ENCODE measurements at regions not wholly inside any gene's neighbourhood (a gene's known extent, or its start where the extent isn't known, plus 50 kb on each side); places are given as distances from the start of the nearest gene placed in this dataset.

- TF ChIP-seq, protein P1, sequence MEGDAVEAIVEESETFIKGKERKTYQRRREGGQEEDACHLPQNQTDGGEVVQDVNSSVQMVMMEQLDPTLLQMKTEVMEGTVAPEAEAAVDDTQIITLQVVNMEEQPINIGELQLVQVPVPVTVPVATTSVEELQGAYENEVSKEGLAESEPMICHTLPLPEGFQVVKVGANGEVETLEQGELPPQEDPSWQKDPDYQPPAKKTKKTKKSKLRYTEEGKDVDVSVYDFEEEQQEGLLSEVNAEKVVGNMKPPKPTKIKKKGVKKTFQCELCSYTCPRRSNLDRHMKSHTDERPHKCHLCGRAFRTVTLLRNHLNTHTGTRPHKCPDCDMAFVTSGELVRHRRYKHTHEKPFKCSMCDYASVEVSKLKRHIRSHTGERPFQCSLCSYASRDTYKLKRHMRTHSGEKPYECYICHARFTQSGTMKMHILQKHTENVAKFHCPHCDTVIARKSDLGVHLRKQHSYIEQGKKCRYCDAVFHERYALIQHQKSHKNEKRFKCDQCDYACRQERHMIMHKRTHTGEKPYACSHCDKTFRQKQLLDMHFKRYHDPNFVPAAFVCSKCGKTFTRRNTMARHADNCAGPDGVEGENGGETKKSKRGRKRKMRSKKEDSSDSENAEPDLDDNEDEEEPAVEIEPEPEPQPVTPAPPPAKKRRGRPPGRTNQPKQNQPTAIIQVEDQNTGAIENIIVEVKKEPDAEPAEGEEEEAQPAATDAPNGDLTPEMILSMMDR (IDR thresholded peaks at IDR 0.05; ENCODE audit: insufficient read depth, low read length, poor library complexity, severe bottlenecking), result no peak
- Histone ChIP-seq H3K36me3 (ENCODE audit: control insufficient read depth, insufficient read depth, low read length) (no peaks in the 10 kb centered on the region), H3K4me3 (replicated peaks; ENCODE audit: low read depth, low read length) (no peak overlapping the region), H3K27me3 (replicated peaks; ENCODE audit: control insufficient read depth, insufficient read depth, low read length) (no peaks in the 10 kb centered on the region)
- DNase-seq (ENCODE audit: extremely low read depth, insufficient read length), result no peak
Observed at GRCh38 chr9:85172001-85172978, 502.8 kb downstream of the NTRK2 start.

GRCh38 chr9:85171163-85171562 lies 501.6 kb downstream of the NTRK2 start:
- TF ChIP-seq, protein P1 (IDR thresholded peaks at IDR 0.05; ENCODE audit: insufficient read depth, low read length, poor library complexity, severe bottlenecking), result no peak
- no peaks in the 10 kb centered on the region for H3K27me3 ChIP-seq (replicated peaks; ENCODE audit: control insufficient read depth, insufficient read depth, low read length)
- no peak for DNase-seq (ENCODE audit: extremely low read depth, insufficient read length)
- H3K4me3 ChIP-seq (replicated peaks; ENCODE audit: low read depth, low read length), result no peak overlapping the region
- H3K36me3 ChIP-seq (ENCODE audit: control insufficient read depth, insufficient read depth, low read length), result no peaks in the 10 kb centered on the region

- no peak overlapping the region for H3K4me3 ChIP-seq (replicated peaks; ENCODE audit: low read depth, low read length)
- no peaks in the 10 kb centered on the region for H3K36me3 ChIP-seq (ENCODE audit: control insufficient read depth, insufficient read depth, low read length)
- TF ChIP-seq, protein P1 (IDR thresholded peaks at IDR 0.05; ENCODE audit: insufficient read depth, low read length, poor library complexity, severe bottlenecking), result no peak
- DNase-seq (ENCODE audit: extremely low read depth, insufficient read length), result no peak
- H3K27me3 ChIP-seq (replicated peaks; ENCODE audit: control insufficient read depth, insufficient read depth, low read length), result no peaks in the 10 kb centered on the region
Observed at GRCh38 chr9:85168412-85168811, 498.9 kb downstream of the NTRK2 start.

- Histone ChIP-seq H3K36me3 (ENCODE audit: control insufficient read depth, insufficient read depth, low read length) (no peaks in the 10 kb centered on the region), H3K27me3 (replicated peaks; ENCODE audit: control insufficient read depth, insufficient read depth, low read length) (no peaks in the 10 kb centered on the region), H3K4me3 (replicated peaks; ENCODE audit: low read depth, low read length) (no peak overlapping the region)
- TF ChIP-seq, protein P1 (IDR thresholded peaks at IDR 0.05; ENCODE audit: insufficient read depth, low read length, poor library complexity, severe bottlenecking), result no peak
- no peak for DNase-seq (ENCODE audit: extremely low read depth, insufficient read length)
Observed at GRCh38 chr9:85167146-85167545, 497.6 kb downstream of the NTRK2 start.

GRCh38 chr9:85163825-85164224 lies 494.3 kb downstream of the NTRK2 start:
- TF ChIP-seq, protein P1 (IDR thresholded peaks at IDR 0.05; ENCODE audit: insufficient read depth, low read length, poor library complexity, severe bottlenecking), result no peak
- Histone ChIP-seq H3K4me3 (replicated peaks; ENCODE audit: low read depth, low read length) (no peak overlapping the region), H3K27me3 (replicated peaks; ENCODE audit: control insufficient read depth, insufficient read depth, low read length) (no peaks in the 10 kb centered on the region), H3K36me3 (ENCODE audit: control insufficient read depth, insufficient read depth, low read length) (no peaks in the 10 kb centered on the region)
- DNase-seq (ENCODE audit: extremely low read depth, insufficient read length), result no peak
